Vagina (tissue), 2 donors: ENCODE measurements at regions not wholly inside any gene's neighbourhood (a gene's known extent, or its start where the extent isn't known, plus 50 kb on each side); places are given as distances from the start of the nearest gene placed in this dataset.

ENCODE experiments used
- DNase-seq, 2 donors: peaks; one replicate each; pipeline ENCODE4 v3.0.0-alpha.2; 2017; ENCODE audit errors: extremely low spot score in 2 of 2
- H3K27ac ChIP-seq: fragments of 200-600 bp; sonication (generic); one replicate; pipeline ENCODE4 v1.5.1; 2019
- H3K27me3 ChIP-seq: fragments of 200-600 bp; sonication (generic); one replicate; pipeline ENCODE4 v1.5.1; 2019
- H3K36me3 ChIP-seq, 2 donors: fragments of 200-600 bp; sonication (generic); one replicate each; pipeline ENCODE4 v1.5.1; 2017 to 2019
- H3K4me1 ChIP-seq: fragments of 200-600 bp; sonication (generic); one replicate; pipeline ENCODE4 v1.5.1; 2019
- H3K4me3 ChIP-seq, 2 donors: fragments of 200-600 bp; sonication (generic); 1 replicate in 1 of 2; 2 replicates in 1 of 2; pipeline ENCODE4 v1.5.1; 2016 to 2019
- H3K9me3 ChIP-seq: fragments of 200-600 bp; sonication (generic); one replicate; pipeline ENCODE4 v1.5.1; 2019
- POLR2A ChIP-seq, 2 donors: fragments of 450-650 bp; IDR thresholded peaks; one replicate each; pipeline ENCODE4 v1.6.1; 2017; ENCODE audit warnings: antibody characterized with exemption in 2 of 2, mild to moderate bottlenecking in 2 of 2, moderate library complexity in 2 of 2
- POLR2AphosphoS5 ChIP-seq, 2 donors: sonication (generic); formaldehyde crosslinking; IDR thresholded peaks; one replicate each; pipeline ENCODE4 v1.9.0; 2017; ENCODE audit warnings: antibody characterized with exemption in 2 of 2, mild to moderate bottlenecking in 2 of 2, low read depth in 1 of 2; ENCODE audit not compliant: insufficient read depth in 1 of 2
- intact Hi-C: fragments of 100-400 bp; cut with DNase I; formaldehyde crosslinking; loops from one replicate; pipeline ENCODE4 v1.15.1; 2023
- TF ChIP-seq, protein P1 (sequence below), 3 experiments: fragments of 450-650 bp in 2 of 3; fragments of 200-600 bp in 1 of 3; sonication (generic) in 1 of 3; IDR thresholded peaks; one replicate each; pipeline ENCODE4 v1.5.1; 2017 to 2019; ENCODE audit warnings: antibody characterized with exemption in 3 of 3, mild to moderate bottlenecking in 2 of 3, moderate library complexity in 2 of 3

DNA sequence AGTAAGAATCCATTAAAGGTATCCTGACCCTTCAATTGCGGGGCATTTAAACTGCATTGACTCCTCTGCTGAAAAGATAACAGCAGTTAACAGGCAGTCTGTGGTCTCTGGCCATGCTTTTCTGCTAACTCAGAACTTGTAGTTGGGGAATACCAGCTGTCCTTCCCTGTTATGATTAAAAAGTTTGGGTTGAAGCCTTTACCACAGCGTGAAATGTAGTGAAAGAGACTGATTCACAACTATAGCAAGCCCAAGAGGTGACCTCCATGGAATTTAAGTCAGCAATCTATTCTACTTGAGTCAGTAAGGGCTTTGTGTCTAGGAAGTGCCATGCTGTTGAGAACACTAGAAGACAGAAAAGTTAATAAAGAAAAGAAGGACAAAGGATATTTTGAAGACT lies 1037.3 kb downstream of the SI start:
- Histone ChIP-seq H3K4me3 (no peak overlapping the region), H3K27ac (no peak overlapping the region), H3K36me3 (no peaks in the 10 kb centered on the region), H3K4me1 (no peaks in the 10 kb centered on the region), H3K27me3 (no peaks in the 10 kb centered on the region), H3K9me3 (no peaks in the 10 kb centered on the region)
- DNase-seq, result no peak
- intact Hi-C loops, result no loop called here
- no peak for TF ChIP-seq POLR2AphosphoS5 (IDR thresholded peaks at IDR 0.05; ENCODE audit: insufficient read depth in 1 of 2, low read depth in 1 of 2)
- TF ChIP-seq POLR2A (IDR thresholded peaks at IDR 0.05), result no peak
- TF ChIP-seq, protein P1, sequence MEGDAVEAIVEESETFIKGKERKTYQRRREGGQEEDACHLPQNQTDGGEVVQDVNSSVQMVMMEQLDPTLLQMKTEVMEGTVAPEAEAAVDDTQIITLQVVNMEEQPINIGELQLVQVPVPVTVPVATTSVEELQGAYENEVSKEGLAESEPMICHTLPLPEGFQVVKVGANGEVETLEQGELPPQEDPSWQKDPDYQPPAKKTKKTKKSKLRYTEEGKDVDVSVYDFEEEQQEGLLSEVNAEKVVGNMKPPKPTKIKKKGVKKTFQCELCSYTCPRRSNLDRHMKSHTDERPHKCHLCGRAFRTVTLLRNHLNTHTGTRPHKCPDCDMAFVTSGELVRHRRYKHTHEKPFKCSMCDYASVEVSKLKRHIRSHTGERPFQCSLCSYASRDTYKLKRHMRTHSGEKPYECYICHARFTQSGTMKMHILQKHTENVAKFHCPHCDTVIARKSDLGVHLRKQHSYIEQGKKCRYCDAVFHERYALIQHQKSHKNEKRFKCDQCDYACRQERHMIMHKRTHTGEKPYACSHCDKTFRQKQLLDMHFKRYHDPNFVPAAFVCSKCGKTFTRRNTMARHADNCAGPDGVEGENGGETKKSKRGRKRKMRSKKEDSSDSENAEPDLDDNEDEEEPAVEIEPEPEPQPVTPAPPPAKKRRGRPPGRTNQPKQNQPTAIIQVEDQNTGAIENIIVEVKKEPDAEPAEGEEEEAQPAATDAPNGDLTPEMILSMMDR (IDR thresholded peaks at IDR 0.05), result no peak

DNA sequence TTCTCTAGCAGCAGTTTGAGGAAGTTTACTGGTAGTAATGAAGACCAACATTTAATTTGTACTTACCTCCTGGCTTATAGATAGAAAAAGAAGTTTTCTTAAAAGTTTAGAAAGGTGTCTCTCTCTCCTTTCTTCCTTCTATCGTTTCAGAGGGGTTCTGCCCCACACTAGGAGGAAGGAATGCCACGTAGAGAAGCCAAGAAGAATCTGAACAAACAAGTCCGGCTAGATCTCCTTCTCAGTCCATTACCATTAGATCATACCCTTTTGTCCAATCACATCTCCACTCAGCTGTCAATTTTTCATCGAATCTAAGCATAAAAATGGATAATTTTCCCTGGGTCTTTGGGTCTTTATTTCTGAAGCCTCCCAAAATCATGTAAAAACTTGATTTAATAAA lies 1048.1 kb downstream of the SI start:
- DNase-seq, result no peak
- no peaks in the 10 kb centered on the region for H3K4me1 ChIP-seq
- TF ChIP-seq POLR2AphosphoS5 (IDR thresholded peaks at IDR 0.05; ENCODE audit: insufficient read depth in 1 of 2, low read depth in 1 of 2), result no peak
- no peak for TF ChIP-seq POLR2A (IDR thresholded peaks at IDR 0.05)
- TF ChIP-seq, protein P1 (IDR thresholded peaks at IDR 0.05), result no peak

DNA sequence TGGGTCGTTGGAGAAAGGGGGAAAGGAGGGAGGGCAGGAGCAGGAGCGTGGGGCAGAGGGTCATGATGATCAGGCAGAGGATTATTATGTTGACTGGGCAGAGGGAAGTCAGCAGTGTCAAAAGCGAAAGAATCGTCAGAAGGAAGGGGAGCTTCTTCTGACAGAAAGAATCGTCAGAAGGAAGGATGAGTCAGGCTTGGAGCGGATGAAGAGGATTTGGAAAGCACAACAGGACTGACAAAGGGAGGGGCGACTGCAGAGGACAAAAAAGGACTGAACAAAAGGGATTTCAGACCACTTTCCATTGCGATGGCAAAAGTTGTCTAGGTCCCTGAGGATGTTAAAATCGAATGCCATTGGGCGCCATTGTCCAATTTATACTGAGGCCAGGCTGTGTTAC lies 1053.5 kb downstream of the SI start:
- intact Hi-C loops, result no loop called here
- no peak for TF ChIP-seq POLR2A (IDR thresholded peaks at IDR 0.05)
- no peak for TF ChIP-seq POLR2AphosphoS5 (IDR thresholded peaks at IDR 0.05; ENCODE audit: insufficient read depth in 1 of 2, low read depth in 1 of 2)
- TF ChIP-seq, protein P1 (IDR thresholded peaks at IDR 0.05), result no peak
- Histone ChIP-seq H3K27me3 (no peaks in the 10 kb centered on the region), H3K27ac (no peak overlapping the region), H3K36me3 (no peaks in the 10 kb centered on the region), H3K4me1 (no peaks in the 10 kb centered on the region), H3K4me3 (no peak overlapping the region), H3K9me3 (no peaks in the 10 kb centered on the region)
- DNase-seq, result no peak

More for the DNA sequence above, 1048.1 kb downstream of the SI start:
- H3K36me3 ChIP-seq, result no peaks in the 10 kb centered on the region
- intact Hi-C loops, result no loop called here
- no peak overlapping the region for H3K4me3 ChIP-seq
- H3K9me3 ChIP-seq, result no peaks in the 10 kb centered on the region
- H3K27ac ChIP-seq, result no peak overlapping the region
- H3K27me3 ChIP-seq, result no peaks in the 10 kb centered on the region

DNA sequence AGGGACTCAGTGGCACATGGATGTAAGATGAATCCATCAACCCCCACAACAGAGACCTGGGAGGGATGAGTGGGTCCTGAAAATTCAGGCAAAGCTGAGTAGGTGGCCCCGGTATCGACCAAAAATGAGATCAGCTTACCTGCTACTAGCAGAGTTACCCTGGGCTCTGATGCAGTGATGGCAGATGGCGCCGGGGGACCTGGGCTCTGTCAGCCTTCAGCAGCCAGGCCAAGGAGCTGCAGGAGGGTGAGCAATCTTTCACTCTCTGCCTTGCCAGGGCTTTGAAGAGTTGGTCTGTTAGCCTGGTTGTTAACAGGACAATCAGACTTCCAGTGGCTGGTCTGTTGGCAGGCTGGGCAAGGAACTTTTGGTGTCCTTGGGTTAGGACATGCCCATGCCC lies 1054.8 kb downstream of the SI start:
- H3K27me3 ChIP-seq, result no peaks in the 10 kb centered on the region
- DNase-seq, result no peak
- TF ChIP-seq POLR2AphosphoS5 (IDR thresholded peaks at IDR 0.05; ENCODE audit: insufficient read depth in 1 of 2, low read depth in 1 of 2) (no peak), POLR2A (IDR thresholded peaks at IDR 0.05) (no peak)
- TF ChIP-seq, protein P1 (IDR thresholded peaks at IDR 0.05), result no peak
- intact Hi-C loops, result no loop called here
- no peaks in the 10 kb centered on the region for H3K9me3 ChIP-seq
- H3K4me3 ChIP-seq, result no peak overlapping the region
- no peaks in the 10 kb centered on the region for H3K4me1 ChIP-seq
- H3K36me3 ChIP-seq, result no peaks in the 10 kb centered on the region
- H3K27ac ChIP-seq, result no peak overlapping the region

DNA sequence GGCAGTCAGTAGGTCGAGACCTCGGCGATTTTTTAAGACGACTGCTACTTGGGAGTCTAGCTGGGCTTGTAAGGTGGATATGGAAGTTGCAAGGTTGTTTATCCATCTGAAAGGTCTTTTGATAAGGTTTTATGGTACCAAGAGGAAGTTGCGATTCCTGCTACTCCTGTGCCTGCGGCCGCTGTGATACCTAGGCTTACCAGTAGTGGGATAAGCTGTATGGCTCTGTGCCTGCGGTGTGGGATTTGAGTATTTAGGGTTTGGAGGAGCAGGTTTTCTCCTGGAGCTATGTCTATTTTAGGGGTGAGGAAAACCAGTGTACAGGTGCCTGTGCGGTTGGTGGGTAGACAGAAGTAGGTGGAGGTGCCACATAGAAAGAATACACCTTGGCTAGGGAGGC lies 1059.8 kb downstream of the SI start:
- Histone ChIP-seq H3K9me3 (no peaks in the 10 kb centered on the region), H3K4me3 (no peak overlapping the region), H3K36me3 (no peaks in the 10 kb centered on the region), H3K27me3 (no peaks in the 10 kb centered on the region), H3K4me1 (no peaks in the 10 kb centered on the region), H3K27ac (no peak overlapping the region)
- DNase-seq, result no peak
- TF ChIP-seq, protein P1 (IDR thresholded peaks at IDR 0.05), result no peak
- no peak for TF ChIP-seq POLR2A (IDR thresholded peaks at IDR 0.05)
- no peak for TF ChIP-seq POLR2AphosphoS5 (IDR thresholded peaks at IDR 0.05; ENCODE audit: insufficient read depth in 1 of 2, low read depth in 1 of 2)
- intact Hi-C loops, result no loop called here
